ENCODE measurements at regions not wholly inside any gene's neighbourhood (a gene's known extent, or its start where the extent isn't known, plus 50 kb on each side); places are given as distances from the start of the nearest gene placed in this dataset.

DNA sequence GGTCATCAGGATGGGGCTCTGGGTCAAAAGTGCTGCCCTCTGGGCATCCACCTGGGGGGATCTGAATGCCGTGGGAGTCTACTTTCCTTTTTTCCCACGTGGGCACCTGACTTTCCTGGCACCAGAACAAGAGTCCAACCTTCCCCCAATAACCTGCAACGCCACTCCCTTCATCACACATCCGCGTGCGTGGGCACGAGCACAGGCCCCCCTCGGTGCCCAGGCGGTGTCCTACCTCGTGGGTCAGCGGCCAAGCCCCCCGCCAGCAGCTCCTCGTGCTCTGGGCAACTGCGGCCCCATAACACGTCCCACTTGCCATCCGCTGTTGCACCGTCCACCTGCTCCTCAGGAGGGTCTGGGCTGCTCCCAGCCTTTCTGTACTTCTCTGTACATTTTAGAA, 87.0 kb downstream of the YTHDF1 start:
- no peak for TF ChIP-seq CTCF (IDR thresholded peaks at IDR 0.05)
- no peak for TF ChIP-seq POLR2A (IDR thresholded peaks at IDR 0.05)

Data from vagina (tissue), 2 donors.